Hepatocyte (in vitro differentiated cells): ENCODE measurements at regions not wholly inside any gene's neighbourhood (a gene's known extent, or its start where the extent isn't known, plus 50 kb on each side); places are given as distances from the start of the nearest gene placed in this dataset.

ENCODE experiments used
- EZH2phosphoT487 ChIP-seq: fragments of 200-600 bp; sonication (generic); IDR thresholded peaks from one replicate; pipeline ENCODE4 v1.6.1; 2018; ENCODE audit warnings: antibody characterized with exemption, mild to moderate bottlenecking, low read depth, moderate library complexity; ENCODE audit not compliant: unreplicated experiment, severe bottlenecking
- TF ChIP-seq, protein P1 (sequence below): fragments of 200-600 bp; sonication (generic); IDR thresholded peaks from 2 replicates; pipeline ENCODE4 v1.5.1; 2016; ENCODE audit warnings: antibody characterized with exemption, mild to moderate bottlenecking; ENCODE audit not compliant: poor library complexity

DNA sequence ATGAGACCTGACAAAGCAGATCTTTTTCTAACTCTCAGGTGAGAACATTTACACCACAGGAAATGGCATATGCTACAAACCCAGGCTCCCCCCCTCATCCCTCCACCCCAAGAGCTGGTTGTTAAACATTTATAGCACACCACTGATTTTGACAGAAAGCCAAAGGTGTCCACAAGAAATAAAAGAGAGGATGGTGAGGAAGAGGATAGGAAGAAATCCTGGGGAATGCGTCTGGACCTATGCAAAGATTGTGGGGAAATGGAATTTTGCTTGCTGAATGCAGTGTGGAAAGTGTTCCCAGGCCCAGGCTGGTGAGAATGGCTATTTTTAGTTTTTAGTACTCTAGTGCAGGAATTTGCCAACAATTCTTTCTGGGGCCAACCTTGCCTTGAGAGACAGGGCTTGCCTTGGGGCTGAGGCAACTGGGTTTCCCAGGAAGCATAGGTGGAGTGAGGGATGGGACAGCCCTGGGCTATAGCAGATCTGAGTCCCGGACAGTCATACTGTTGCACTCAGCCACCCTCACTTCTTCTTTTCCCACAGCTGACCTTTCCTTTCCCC is 163.9 kb downstream of the ADAMTS15 start:
- TF ChIP-seq, protein P1, sequence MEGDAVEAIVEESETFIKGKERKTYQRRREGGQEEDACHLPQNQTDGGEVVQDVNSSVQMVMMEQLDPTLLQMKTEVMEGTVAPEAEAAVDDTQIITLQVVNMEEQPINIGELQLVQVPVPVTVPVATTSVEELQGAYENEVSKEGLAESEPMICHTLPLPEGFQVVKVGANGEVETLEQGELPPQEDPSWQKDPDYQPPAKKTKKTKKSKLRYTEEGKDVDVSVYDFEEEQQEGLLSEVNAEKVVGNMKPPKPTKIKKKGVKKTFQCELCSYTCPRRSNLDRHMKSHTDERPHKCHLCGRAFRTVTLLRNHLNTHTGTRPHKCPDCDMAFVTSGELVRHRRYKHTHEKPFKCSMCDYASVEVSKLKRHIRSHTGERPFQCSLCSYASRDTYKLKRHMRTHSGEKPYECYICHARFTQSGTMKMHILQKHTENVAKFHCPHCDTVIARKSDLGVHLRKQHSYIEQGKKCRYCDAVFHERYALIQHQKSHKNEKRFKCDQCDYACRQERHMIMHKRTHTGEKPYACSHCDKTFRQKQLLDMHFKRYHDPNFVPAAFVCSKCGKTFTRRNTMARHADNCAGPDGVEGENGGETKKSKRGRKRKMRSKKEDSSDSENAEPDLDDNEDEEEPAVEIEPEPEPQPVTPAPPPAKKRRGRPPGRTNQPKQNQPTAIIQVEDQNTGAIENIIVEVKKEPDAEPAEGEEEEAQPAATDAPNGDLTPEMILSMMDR, result no peak
- TF ChIP-seq EZH2phosphoT487, result no peak
